Spleen (tissue), 7 donors: ENCODE measurements at regions not wholly inside any gene's neighbourhood (a gene's known extent, or its start where the extent isn't known, plus 50 kb on each side); places are given as distances from the start of the nearest gene placed in this dataset.

Source experiments
- CTCF ChIP-seq, 11 experiments: fragments of 200-600 bp in 7 of 11; fragments of 450-650 bp in 4 of 11; sonication (generic) in 4 of 11; IDR thresholded peaks in 8 of 11; conservative IDR thresholded peaks in 3 of 11; 1 replicate in 7 of 11; 2 replicates in 4 of 11; pipeline versions ENCODE4 v1.4.0 to v1.8.0; 2016 to 2021; ENCODE audit warnings: antibody characterized with exemption in 11 of 11, inconsistent platforms in 4 of 11, mild to moderate bottlenecking in 1 of 11
- POLR2A ChIP-seq, 3 donors: fragments of 450-650 bp; IDR thresholded peaks; one replicate each; pipeline ENCODE4 v1.5.1; 2017; ENCODE audit warnings: antibody characterized with exemption in 3 of 3, mild to moderate bottlenecking in 1 of 3
- POLR2AphosphoS5 ChIP-seq, 3 donors: sonication (generic); formaldehyde crosslinking; IDR thresholded peaks; one replicate each; pipeline ENCODE4 v1.5.1; 2017; ENCODE audit warnings: antibody characterized with exemption in 3 of 3
- donor health status: DM: no; HTN: no; CAD: no; lungs with moderate emphysema.
- donor health status: DM: no; HTN: no; CAD: no.
- donor health status: DM: no; HTN: no; CAD: no.

- TF ChIP-seq CTCF (IDR thresholded peaks at IDR 0.05 in 8 of 11, conservative IDR thresholded peaks at IDR 0.05 in 3 of 11), result no peak
- TF ChIP-seq POLR2AphosphoS5 (IDR thresholded peaks at IDR 0.05), result no peak
- no peak for TF ChIP-seq POLR2A (IDR thresholded peaks at IDR 0.05)
These were observed 617.0 kb upstream of the RORB start for GRCh38 chr9:73880101-73880500.
